ENCODE measurements at regions not wholly inside any gene's neighbourhood (a gene's known extent, or its start where the extent isn't known, plus 50 kb on each side); places are given as distances from the start of the nearest gene placed in this dataset.

- 33% methylated on average over 1 of the region's 1 CpG for WGBS (ENCODE audit: insufficient coverage, insufficient replicate concordance, low lambda C conversion rate, missing lambda C conversion rate)
- H3K9me3 ChIP-seq (replicated peaks; ENCODE audit: control insufficient read depth, insufficient read depth, low read length): no peaks in the 10 kb centered on the region; the same call in 2 of the 3 replicates
- no peak for TF ChIP-seq CHD4 (IDR thresholded peaks at IDR 0.05)
- TF ChIP-seq CREM (IDR thresholded peaks at IDR 0.05; ENCODE audit: low read depth): no peak
- TF ChIP-seq NBN (IDR thresholded peaks at IDR 0.05): no peak
- TF ChIP-seq USF1 (IDR thresholded peaks at IDR 0.05; ENCODE audit: borderline replicate concordance, extremely low read length, insufficient read depth, low read depth, low read length): no peak
- TF ChIP-seq GABPA (IDR thresholded peaks at IDR 0.05; ENCODE audit: low read depth): no peak
- no peak for TF ChIP-seq JUNB (IDR thresholded peaks at IDR 0.05)
- no peak for TF ChIP-seq SREBF2 (IDR thresholded peaks at IDR 0.05; ENCODE audit: low read length)
- TF ChIP-seq, protein P1, sequence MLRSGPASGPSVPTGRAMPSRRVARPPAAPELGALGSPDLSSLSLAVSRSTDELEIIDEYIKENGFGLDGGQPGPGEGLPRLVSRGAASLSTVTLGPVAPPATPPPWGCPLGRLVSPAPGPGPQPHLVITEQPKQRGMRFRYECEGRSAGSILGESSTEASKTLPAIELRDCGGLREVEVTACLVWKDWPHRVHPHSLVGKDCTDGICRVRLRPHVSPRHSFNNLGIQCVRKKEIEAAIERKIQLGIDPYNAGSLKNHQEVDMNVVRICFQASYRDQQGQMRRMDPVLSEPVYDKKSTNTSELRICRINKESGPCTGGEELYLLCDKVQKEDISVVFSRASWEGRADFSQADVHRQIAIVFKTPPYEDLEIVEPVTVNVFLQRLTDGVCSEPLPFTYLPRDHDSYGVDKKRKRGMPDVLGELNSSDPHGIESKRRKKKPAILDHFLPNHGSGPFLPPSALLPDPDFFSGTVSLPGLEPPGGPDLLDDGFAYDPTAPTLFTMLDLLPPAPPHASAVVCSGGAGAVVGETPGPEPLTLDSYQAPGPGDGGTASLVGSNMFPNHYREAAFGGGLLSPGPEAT (IDR thresholded peaks at IDR 0.05; ENCODE audit: low read depth): no peak
- TF ChIP-seq FOXM1 (IDR thresholded peaks at IDR 0.05; ENCODE audit: low read depth, low read length): no peak
- no peak for TF ChIP-seq NRF1 (conservative IDR thresholded peaks at IDR 0.05; ENCODE audit: low read depth, low read length)
- TF ChIP-seq MAX (IDR thresholded peaks at IDR 0.05; ENCODE audit: low read depth, low read length): no peak
- TF ChIP-seq SPI1 (IDR thresholded peaks at IDR 0.05; ENCODE audit: borderline replicate concordance, insufficient read depth, low read depth, low read length): no peak
- no peak for TF ChIP-seq SMC3 (IDR thresholded peaks at IDR 0.05; ENCODE audit: borderline replicate concordance, low read length)
- H3K9ac ChIP-seq (ENCODE audit: control insufficient read depth, insufficient read depth, low read length): no peak overlapping the region
- CTCF ChIA-PET: interaction anchor here (1.8 kb wide), 1 partner anchor 29 kb away, joined by 4 read pairs; no protein-coding TSS in a partner anchor
- no peak overlapping the region for H3K27ac ChIP-seq (ENCODE audit: control insufficient read depth, insufficient read depth)
- no peaks in the 10 kb centered on the region for H3K4me1 ChIP-seq (ENCODE audit: control insufficient read depth, insufficient read depth, low read length)
- no peak for ATAC-seq
- H3K79me2 ChIP-seq (ENCODE audit: control insufficient read depth, insufficient read depth, low read length): no peaks in the 10 kb centered on the region
- SMC1A ChIA-PET (ENCODE audit: uncharacterized antibody, unreplicated experiment): interaction anchor here (1.1 kb wide), 1 partner anchor 15 kb away, joined by 3 read pairs; no protein-coding TSS in a partner anchor
- no peak overlapping the region for H2AFZ ChIP-seq (ENCODE audit: control insufficient read depth, low read depth, low read length)
- no peak overlapping the region for H3K4me2 ChIP-seq (ENCODE audit: control insufficient read depth, insufficient read depth)
- POLR2A ChIA-PET: no interaction called here
- no peaks in the 10 kb centered on the region for H4K20me1 ChIP-seq (ENCODE audit: control insufficient read depth, insufficient read depth)
- intact Hi-C loops (cut with micrococcal nuclease; ENCODE audit: unreplicated experiment) (no loop called here), in situ Hi-C loops (cut with MboI) (no loop called here)
- H3K4me3 ChIP-seq: no peak overlapping the region
- RAD21 ChIA-PET (ENCODE audit: unreplicated experiment): no interaction called here
- DNase-seq (ENCODE audit: low read depth, low spot score): no peak
- BruUV-seq (replicated peaks): no TSS peak
- H3K27me3 ChIP-seq (replicated peaks in 1 of 2; ENCODE audit: control insufficient read depth in 2 of 2, insufficient read depth in 2 of 2, low read length in 1 of 2): no peaks in the 10 kb centered on the region
- no peak for FAIRE-seq
- no peaks in the 10 kb centered on the region for H3K36me3 ChIP-seq (ENCODE audit: control insufficient read depth in 2 of 2, insufficient read depth in 2 of 2, low read length in 1 of 2)
These were observed 186.8 kb upstream of the CLINT1 start for GRCh38 chr5:158045696-158046095.
